Stimulated activated CD4-positive, alpha-beta T cell treated with anti-CD3 and anti-CD28 coated beads, Interleukin-12 subunit alpha, Interleukin-12 subunit beta, amount 100 ng/mL, for 4 hours (primary cell): ENCODE measurements at regions not wholly inside any gene's neighbourhood (a gene's known extent, or its start where the extent isn't known, plus 50 kb on each side); places are given as distances from the start of the nearest gene placed in this dataset.
"Not testable (repeated sequence)": the region's sequence is repeated elsewhere in the genome, so short reads cannot be mapped to it uniquely, and the experiment has no call there.

Experiments used
- DNase-seq: peaks from one replicate; pipeline ENCODE4 v3.0.0-alpha.2; 2020

- DNase-seq = no peak
Measured at GRCh38 chr10:23777153-23777552, 338.3 kb downstream of the OTUD1 start.

DNA sequence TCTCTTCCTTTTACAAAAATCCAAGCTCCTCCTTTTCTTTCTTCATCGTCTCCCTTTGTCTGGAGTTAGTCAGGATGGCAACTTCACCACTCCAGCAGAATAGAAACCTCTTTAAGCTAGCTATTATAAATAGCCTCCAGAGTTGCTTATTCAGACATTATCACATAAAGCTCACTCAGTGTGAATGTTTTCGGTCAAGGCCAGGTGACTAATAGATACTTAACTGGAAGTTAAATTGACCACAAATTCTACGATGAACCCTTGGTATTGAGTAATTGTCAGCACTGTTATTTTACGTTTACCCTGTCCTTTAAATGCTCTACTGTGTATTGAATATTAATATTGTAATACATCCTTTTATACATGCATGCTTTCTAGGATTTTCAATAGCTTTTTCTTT lies 340.4 kb downstream of the OTUD1 start:
- no peak for DNase-seq

GRCh38 chr10:23780331-23780730 lies 341.5 kb downstream of the OTUD1 start:
- DNase-seq = no peak

- no peak for DNase-seq
Measured at GRCh38 chr10:23786594-23786993, 347.7 kb downstream of the OTUD1 start.

DNA sequence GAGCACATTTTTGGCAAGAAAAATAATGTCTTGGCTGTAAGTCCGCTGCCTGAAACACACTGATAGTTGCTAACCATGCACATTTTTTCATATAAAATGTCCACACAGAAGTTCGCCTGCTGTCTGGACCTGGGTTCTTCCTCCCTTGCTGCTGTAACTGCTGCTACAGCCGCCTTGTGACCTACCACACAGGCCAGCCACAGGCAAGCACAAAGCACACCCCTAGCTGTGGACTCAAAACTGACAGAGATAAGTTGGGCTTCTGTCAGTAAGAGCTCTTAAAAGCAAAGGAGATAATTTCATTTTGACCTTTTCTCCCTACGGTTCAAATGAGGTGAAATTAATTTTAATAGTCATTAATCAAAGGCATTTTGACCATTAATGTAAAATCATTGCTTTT lies 354.7 kb downstream of the OTUD1 start:
- DNase-seq = no peak

- not testable (repeated sequence) for DNase-seq
Measured at GRCh38 chr10:23797452-23797851, 358.6 kb downstream of the OTUD1 start.

GRCh38 chr10:23804125-23804524 lies 365.2 kb downstream of the OTUD1 start:
- no peak for DNase-seq

- DNase-seq = no peak
Measured at GRCh38 chr10:23813687-23814086, 374.8 kb downstream of the OTUD1 start.

- DNase-seq = no peak
Measured at GRCh38 chr10:23818484-23818883, 379.6 kb downstream of the OTUD1 start.

GRCh38 chr10:23820792-23821191 lies 381.9 kb downstream of the OTUD1 start:
- DNase-seq = no peak

DNA sequence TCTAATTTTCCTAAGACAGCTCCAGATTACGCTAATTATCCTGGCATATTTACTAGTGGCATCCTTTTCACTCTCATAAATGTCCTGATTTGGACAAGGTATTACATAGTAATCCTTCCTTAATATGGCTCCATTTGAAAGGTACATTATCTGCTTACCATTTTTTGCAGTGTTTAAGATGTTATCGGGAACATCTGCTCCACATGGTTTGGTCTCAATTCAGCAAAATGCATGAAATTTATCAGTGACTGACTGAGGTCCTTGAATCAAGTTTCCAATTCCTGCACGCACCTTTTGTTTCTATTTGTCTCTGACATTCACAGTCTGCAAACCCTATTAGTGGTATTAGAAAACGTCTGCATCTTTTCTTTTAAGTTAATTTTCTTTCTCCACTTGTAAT lies 384.1 kb upstream of the KIAA1217 start:
- DNase-seq = no peak

GRCh38 chr10:23826421-23826820 lies 382.5 kb upstream of the KIAA1217 start:
- no peak for DNase-seq

DNA sequence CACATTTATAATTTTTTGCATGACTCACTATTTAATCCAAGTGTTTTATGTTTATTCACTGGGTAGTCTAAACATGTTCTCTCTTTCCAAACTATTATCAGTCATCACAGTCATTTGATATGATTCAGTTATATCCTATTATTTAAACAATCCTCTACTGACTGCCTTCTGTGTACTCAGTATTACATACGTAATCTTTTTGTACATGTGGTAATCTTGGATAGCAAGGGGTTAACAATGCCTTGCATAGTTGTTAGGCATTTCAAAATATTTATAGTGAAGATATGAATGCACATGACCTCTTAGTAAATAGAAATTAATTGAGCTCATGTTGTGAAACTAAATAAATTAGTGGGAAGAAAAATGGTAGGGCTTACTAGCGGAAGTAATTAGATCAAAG lies 379.4 kb upstream of the KIAA1217 start:
- DNase-seq = no peak

DNA sequence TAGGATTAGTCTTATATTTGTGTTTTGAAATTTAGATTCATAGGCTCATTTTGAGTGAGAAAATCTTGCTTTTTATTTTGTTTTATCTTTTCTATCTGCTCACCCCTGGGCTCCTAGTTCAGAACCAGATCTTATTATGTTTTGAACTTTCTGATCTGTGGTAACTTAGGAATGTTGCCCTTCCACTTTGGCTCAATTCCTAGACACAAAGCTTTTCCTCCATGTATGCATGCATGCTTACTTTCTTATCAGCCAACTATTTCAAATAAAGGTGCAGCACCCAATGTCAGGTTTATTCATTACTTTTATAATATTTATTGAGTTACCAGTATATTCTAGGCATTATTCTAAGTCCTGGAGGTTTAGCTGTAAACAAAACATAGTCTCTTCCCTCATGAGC lies 374.8 kb upstream of the KIAA1217 start:
- no peak for DNase-seq

GRCh38 chr10:23850631-23851030 lies 358.3 kb upstream of the KIAA1217 start:
- DNase-seq = no peak

- DNase-seq = no peak
Measured at GRCh38 chr10:23859598-23859997, 349.3 kb upstream of the KIAA1217 start.

- DNase-seq = no peak
Measured at GRCh38 chr10:23864631-23865147, 344.2 kb upstream of the KIAA1217 start.

DNA sequence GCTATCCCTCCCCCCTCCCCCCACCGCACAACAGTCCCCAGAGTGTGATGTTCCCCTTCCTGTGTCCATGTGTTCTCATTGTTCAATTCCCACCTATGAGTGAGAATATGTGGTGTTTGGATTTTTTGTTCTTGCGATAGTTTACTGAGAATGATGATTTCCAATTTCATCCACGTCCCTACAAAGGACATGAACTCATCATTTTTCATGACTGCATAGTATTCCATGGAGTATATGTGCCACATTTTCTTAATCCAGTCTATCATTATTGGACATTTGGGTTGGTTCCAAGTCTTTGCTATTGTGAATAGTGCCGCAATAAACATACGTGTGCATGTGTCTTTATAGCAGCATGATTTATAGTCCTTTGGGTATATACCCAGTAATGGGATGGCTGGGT lies 342.0 kb upstream of the KIAA1217 start:
- not testable (repeated sequence) for DNase-seq

- no peak for DNase-seq
Measured at GRCh38 chr10:23868121-23868520, 340.8 kb upstream of the KIAA1217 start.

DNA sequence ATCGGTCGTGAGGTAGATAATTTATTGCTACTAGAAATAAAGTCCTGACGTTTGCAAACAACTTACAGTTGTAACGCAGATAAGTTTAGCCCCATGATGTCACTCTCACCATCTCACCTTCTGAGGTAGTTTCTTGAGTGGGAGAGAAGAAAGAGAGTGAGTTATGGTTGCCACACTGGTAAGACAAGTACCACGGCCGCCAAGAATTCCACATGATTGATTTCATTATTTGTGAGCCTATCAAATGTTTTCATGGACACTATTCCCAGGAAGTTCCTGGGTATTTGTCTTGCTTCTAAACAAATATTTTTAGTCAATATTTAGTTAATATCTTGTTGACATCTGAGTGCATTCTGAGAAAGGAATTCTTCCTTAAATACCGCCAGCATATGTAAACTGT lies 339.4 kb upstream of the KIAA1217 start:
- DNase-seq = no peak

DNA sequence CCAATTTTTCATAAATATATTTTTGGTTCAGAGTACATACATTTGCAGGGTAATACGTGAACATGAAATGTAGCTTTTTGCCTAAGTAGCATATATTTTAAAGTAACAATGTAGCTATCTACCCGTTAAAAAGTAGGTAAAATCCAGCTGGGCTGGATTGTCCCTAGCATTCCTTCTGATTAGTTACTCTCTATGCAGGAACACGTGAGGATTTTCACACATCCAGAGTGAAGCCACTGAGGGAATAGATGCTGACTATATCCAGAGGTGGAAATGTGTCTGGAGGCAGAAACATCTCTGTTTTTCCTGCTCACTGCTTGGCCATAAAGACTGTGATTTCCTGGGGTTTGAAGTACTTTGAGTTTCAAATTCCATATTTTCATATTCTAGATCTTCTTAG lies 338.9 kb upstream of the KIAA1217 start:
- no peak for DNase-seq

GRCh38 chr10:23870651-23871610 lies 338.0 kb upstream of the KIAA1217 start:
- DNase-seq = no peak

- DNase-seq = no peak
Measured at GRCh38 chr10:23872290-23872689, 336.6 kb upstream of the KIAA1217 start.

- DNase-seq = no peak
Measured at GRCh38 chr10:23877791-23878320, 331.1 kb upstream of the KIAA1217 start.
